Stomach (tissue), 8 donors: ENCODE measurements at regions not wholly inside any gene's neighbourhood (a gene's known extent, or its start where the extent isn't known, plus 50 kb on each side); places are given as distances from the start of the nearest gene placed in this dataset.
"Not testable (repeated sequence)": the region's sequence is repeated elsewhere in the genome, so short reads cannot be mapped to it uniquely, and the experiment has no call there.

Experiments used
- DNase-seq, 2 donors: peaks; one replicate each; pipeline versions ENCODE4 v3.0.0 to v3.0.0-alpha.2; 2013 to 2019
- H3K27ac ChIP-seq, 5 donors: fragments of 200-600 bp in 4 of 5; sonication (generic) in 4 of 5; one replicate each; pipeline ENCODE4 v1.5.1; 2013 to 2019; ENCODE audit warnings: mild to moderate bottlenecking in 1 of 5, moderate library complexity in 1 of 5
- H3K27me3 ChIP-seq, 3 donors: fragments of 200-600 bp; sonication (generic); one replicate each; pipeline ENCODE4 v1.5.1; 2017 to 2019; ENCODE audit warnings: mixed run types in 1 of 3
- H3K36me3 ChIP-seq, 4 donors: fragments of 200-600 bp; sonication (generic); 1 replicate in 3 of 4; 2 replicates in 1 of 4; pipeline ENCODE4 v1.5.1; 2016 to 2019
- H3K4me1 ChIP-seq, 4 donors: fragments of 200-600 bp; sonication (generic); one replicate each; pipeline ENCODE4 v1.5.1; 2016 to 2019
- H3K4me3 ChIP-seq, 4 donors: fragments of 200-600 bp; sonication (generic) in 3 of 4; one replicate each; pipeline ENCODE4 v1.5.1; 2016 to 2019; ENCODE audit warnings: mild to moderate bottlenecking in 1 of 4
- H3K9me3 ChIP-seq, 4 donors: fragments of 200-600 bp; sonication (generic); one replicate each; pipeline ENCODE4 v1.5.1; 2016 to 2019
- EP300 ChIP-seq: sonication (generic); formaldehyde crosslinking; IDR thresholded peaks from one replicate; pipeline ENCODE4 v1.6.1; 2017; ENCODE audit warnings: antibody characterized with exemption
- POLR2A ChIP-seq, 4 donors: fragments of 450-650 bp; IDR thresholded peaks; one replicate each; pipeline ENCODE4 v1.6.1; 2016; ENCODE audit warnings: antibody characterized with exemption in 4 of 4, control low read depth in 2 of 4, mild to moderate bottlenecking in 1 of 4, moderate library complexity in 1 of 4
- POLR2AphosphoS5 ChIP-seq, 3 donors: sonication (generic); formaldehyde crosslinking; IDR thresholded peaks; one replicate each; pipeline ENCODE4 v1.6.1; 2016; ENCODE audit warnings: antibody characterized with exemption in 3 of 3
- WGBS, 5 donors: extraction: QIAGEN DNeasy Blood & Tissue Kit in 3 of 5; methylation state at CpG; one replicate each; pipeline versions ENCODE4 v1.1.5 to v1.1.7; 2013 to 2018; 5-methylcytosine and 5-hydroxymethylcytosine counted together
- intact Hi-C: fragments of 100-400 bp; cut with DNase I; formaldehyde crosslinking; loops from one replicate; pipeline ENCODE4 v1.15.1; 2023; ENCODE audit warnings: low total_unique reads
- TF ChIP-seq, protein P1 (sequence below), 7 experiments: fragments of 450-650 bp in 4 of 7; fragments of 200-600 bp in 3 of 7; sonication (generic) in 3 of 7; IDR thresholded peaks; one replicate each; pipeline ENCODE4 v1.5.1; 2016 to 2019; ENCODE audit warnings: antibody characterized with exemption in 7 of 7, control low read depth in 2 of 7, mild to moderate bottlenecking in 1 of 7
- donor health status: healthy with polysubstance abuse.
- donor health status: Bipolar disorder and iron deficiency.
- donor health status: healthy.

DNA sequence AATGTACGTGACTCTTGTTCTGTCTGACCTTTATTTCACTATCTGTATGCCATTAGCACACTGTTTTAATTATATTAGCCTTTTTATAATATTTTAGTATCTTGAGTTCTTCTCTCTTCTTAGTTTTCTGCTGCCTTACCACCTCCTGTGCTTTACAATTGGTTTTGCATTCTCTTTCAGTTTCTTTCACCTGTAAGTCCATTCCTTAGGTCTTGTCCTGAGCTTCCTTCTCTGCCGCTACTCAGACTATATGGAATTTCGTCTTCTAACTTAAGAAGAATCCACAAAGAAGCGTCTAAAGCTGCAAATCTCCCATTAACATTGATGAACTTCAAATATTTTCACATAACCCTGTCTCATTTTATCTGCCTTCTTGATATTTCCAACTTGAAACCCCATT, 642.9 kb downstream of the MAT2B start:
- DNase-seq, result no peak
- H3K4me1 ChIP-seq, result no peaks in the 10 kb centered on the region
- no peaks in the 10 kb centered on the region for H3K9me3 ChIP-seq
- intact Hi-C loops, result no loop called here
- TF ChIP-seq POLR2A (IDR thresholded peaks at IDR 0.05) (no peak), POLR2AphosphoS5 (IDR thresholded peaks at IDR 0.05) (no peak), EP300 (no peak)
- TF ChIP-seq, protein P1, sequence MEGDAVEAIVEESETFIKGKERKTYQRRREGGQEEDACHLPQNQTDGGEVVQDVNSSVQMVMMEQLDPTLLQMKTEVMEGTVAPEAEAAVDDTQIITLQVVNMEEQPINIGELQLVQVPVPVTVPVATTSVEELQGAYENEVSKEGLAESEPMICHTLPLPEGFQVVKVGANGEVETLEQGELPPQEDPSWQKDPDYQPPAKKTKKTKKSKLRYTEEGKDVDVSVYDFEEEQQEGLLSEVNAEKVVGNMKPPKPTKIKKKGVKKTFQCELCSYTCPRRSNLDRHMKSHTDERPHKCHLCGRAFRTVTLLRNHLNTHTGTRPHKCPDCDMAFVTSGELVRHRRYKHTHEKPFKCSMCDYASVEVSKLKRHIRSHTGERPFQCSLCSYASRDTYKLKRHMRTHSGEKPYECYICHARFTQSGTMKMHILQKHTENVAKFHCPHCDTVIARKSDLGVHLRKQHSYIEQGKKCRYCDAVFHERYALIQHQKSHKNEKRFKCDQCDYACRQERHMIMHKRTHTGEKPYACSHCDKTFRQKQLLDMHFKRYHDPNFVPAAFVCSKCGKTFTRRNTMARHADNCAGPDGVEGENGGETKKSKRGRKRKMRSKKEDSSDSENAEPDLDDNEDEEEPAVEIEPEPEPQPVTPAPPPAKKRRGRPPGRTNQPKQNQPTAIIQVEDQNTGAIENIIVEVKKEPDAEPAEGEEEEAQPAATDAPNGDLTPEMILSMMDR (IDR thresholded peaks at IDR 0.05), result no peak
- H3K4me3 ChIP-seq, result no peak overlapping the region
- no peaks in the 10 kb centered on the region for H3K36me3 ChIP-seq
- 76 to 84% (median 79%) methylated on average over 4 of the region's 4 CpGs for WGBS, 5 donors
- H3K27me3 ChIP-seq, result no peaks in the 10 kb centered on the region
- H3K27ac ChIP-seq, result no peak overlapping the region

DNA sequence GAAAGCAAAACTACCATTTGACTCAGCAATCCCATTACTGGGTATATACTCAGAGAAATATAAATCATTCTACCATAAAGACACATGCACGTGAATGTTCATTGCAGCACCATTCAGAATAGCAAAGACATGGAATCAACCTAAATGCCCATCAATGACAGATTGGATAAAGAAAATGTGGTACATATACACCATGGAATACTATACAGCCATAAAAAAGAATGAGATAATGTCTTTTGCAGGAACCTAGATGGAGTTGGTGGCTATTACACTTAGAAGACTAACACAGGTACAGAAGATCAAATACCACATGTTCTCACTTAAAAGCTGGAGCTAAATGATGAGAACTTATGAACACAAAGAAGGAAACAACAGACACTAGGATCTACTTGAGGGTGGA, 647.1 kb downstream of the MAT2B start:
- intact Hi-C loops, H3K4me1 ChIP-seq, DNase-seq, H3K9me3 ChIP-seq, H3K36me3 ChIP-seq, H3K27ac ChIP-seq, H3K4me3 ChIP-seq, H3K27me3 ChIP-seq: not testable (repeated sequence)
- WGBS, 5 donors, result 82 to 97% (median 90%) methylated on average over 1 of the region's 1 CpG

DNA sequence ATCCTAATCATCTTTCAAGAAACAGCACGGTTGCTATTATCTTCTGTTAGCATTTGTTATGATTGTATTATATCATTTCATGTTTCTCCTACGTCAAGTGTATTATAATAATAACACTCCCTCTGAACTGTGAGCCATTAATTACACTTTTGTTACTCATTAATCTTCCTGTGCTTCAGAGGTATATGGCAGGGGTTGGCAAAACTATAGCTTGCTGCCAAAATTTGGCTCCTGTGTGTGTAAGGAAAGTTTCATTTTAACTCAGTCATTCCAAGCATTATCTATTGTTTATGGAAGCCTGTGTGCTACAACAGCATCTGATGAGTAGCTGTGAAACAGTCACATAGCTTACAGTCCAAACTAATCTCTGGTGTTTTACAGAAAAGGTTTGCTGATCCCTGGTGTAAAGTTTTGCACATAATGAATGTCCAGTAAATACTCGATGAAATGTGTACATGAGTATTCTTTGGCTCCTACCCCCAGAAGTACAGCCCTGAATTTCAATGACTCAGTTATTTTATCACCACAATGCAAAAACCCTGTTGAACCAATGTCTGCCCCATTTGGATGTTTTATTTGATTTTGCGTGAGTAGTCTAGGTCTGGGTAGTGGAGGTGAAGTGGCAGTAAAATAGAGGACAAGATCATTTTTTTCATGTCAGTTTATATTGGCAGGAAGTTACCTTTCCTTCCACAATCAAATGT, 648.2 kb downstream of the MAT2B start:
- H3K9me3 ChIP-seq, result no peaks in the 10 kb centered on the region
- WGBS, 5 donors, result 21 to 34% (median 33%) methylated on average over 4 of the region's 4 CpGs
- no peak for DNase-seq
- intact Hi-C loops, result no loop called here
- H3K27ac ChIP-seq, result no peak overlapping the region
- no peak for TF ChIP-seq EP300
- TF ChIP-seq POLR2A (IDR thresholded peaks at IDR 0.05), result no peak
- TF ChIP-seq, protein P1 (IDR thresholded peaks at IDR 0.05), result no peak
- no peak for TF ChIP-seq POLR2AphosphoS5 (IDR thresholded peaks at IDR 0.05)
- H3K4me3 ChIP-seq, result no peak overlapping the region
- H3K27me3 ChIP-seq, result no peaks in the 10 kb centered on the region
- H3K4me1 ChIP-seq, result peaks cover 0 to 9% (median 3%) of the 10 kb centered on the region in 4 donors
- no peaks in the 10 kb centered on the region for H3K36me3 ChIP-seq

DNA sequence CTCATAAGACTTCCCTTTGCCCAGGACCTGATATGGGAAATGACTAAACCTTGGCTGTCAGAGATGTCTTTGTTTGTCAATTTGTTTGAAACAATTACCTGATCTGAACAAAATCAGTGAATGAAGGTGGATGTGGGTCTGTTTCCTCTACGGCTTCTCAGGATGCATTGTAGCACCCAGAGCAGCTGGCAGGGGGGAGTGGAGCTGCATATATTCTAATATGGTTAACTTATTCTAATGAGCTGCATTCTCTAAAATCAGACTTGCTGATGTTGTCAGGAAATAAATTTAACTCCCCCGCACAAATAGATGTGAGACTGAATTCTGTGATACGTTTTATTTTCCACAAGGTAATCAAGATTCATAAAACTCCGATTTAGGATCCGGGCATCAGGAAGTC, 665.4 kb downstream of the MAT2B start:
- Histone ChIP-seq H3K27ac (no peak overlapping the region), H3K9me3 (no peaks in the 10 kb centered on the region), H3K4me3 (no peak overlapping the region), H3K4me1 (no peaks in the 10 kb centered on the region), H3K27me3 (no peaks in the 10 kb centered on the region), H3K36me3 (no peaks in the 10 kb centered on the region)
- WGBS, 5 donors, result 90 to 95% (median 92%) methylated on average over 5 of the region's 5 CpGs
- TF ChIP-seq POLR2AphosphoS5 (IDR thresholded peaks at IDR 0.05) (no peak), EP300 (no peak), POLR2A (IDR thresholded peaks at IDR 0.05) (no peak)
- TF ChIP-seq, protein P1 (IDR thresholded peaks at IDR 0.05), result no peak
- no peak for DNase-seq
- intact Hi-C loops, result no loop called here

DNA sequence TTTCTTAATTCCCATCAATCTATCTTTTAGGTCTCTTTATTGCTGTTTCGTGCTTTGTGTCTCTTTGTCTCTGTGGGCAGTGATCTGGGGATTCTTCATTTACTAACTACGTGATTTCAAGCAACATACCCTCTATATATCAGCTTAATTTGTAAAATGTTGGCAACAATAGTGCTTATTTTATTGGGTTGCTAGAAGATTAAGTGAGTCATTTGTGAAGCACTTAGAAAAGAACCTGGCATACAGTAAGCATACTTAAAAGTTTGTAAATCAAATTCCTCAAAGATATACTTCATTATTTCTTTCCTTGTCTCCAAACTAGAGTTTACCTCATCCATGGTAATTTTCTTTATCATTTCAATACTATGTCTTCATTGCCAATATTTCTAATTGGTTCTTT, 669.7 kb downstream of the MAT2B start:
- TF ChIP-seq POLR2AphosphoS5 (IDR thresholded peaks at IDR 0.05) (no peak), POLR2A (IDR thresholded peaks at IDR 0.05) (no peak), EP300 (no peak)
- TF ChIP-seq, protein P1 (IDR thresholded peaks at IDR 0.05), result no peak
- no peak for DNase-seq
- Histone ChIP-seq H3K4me1 (no peaks in the 10 kb centered on the region), H3K27me3 (no peaks in the 10 kb centered on the region), H3K4me3 (no peak overlapping the region), H3K36me3 (no peaks in the 10 kb centered on the region), H3K27ac (no peak overlapping the region), H3K9me3 (no peaks in the 10 kb centered on the region)
- intact Hi-C loops, result no loop called here
- 54 to 69% (median 64%) methylated on average over 2 of the region's 2 CpGs for WGBS, 5 donors
